Trophoblast cell (in vitro differentiated cells and primary cell): ENCODE measurements at regions not wholly inside any gene's neighbourhood (a gene's known extent, or its start where the extent isn't known, plus 50 kb on each side); places are given as distances from the start of the nearest gene placed in this dataset.

Source experiments
- DNase-seq, 2 donors: peaks; one replicate each; pipeline ENCODE4 v3.0.0-alpha.2; 2016
- H2AFZ ChIP-seq: 2 replicates; pipeline ENCODE4 v1.6.1; 2013; ENCODE audit warnings: low read length, moderate library complexity, mild to moderate bottlenecking; ENCODE audit not compliant: insufficient read depth, poor library complexity
- H2AK5ac ChIP-seq: 2 replicates; pipeline ENCODE4 v1.6.1; 2013; ENCODE audit warnings: mild to moderate bottlenecking, low read length
- H2BK120ac ChIP-seq: 2 replicates; pipeline ENCODE4 v1.6.1; 2013; ENCODE audit warnings: low read length, mild to moderate bottlenecking, moderate library complexity; ENCODE audit not compliant: insufficient read depth, poor library complexity
- H2BK12ac ChIP-seq: 2 replicates; pipeline ENCODE4 v1.6.1; 2013; ENCODE audit warnings: mild to moderate bottlenecking, low read length, moderate library complexity
- H2BK5ac ChIP-seq: 2 replicates; pipeline ENCODE4 v1.6.1; 2013; ENCODE audit warnings: low read length, low read depth, moderate library complexity, mild to moderate bottlenecking; ENCODE audit not compliant: poor library complexity
- H3K14ac ChIP-seq: 2 replicates; pipeline ENCODE4 v1.6.1; 2013; ENCODE audit warnings: mild to moderate bottlenecking, low read length
- H3K18ac ChIP-seq: 2 replicates; pipeline ENCODE4 v1.6.1; 2013; ENCODE audit warnings: mild to moderate bottlenecking, low read length
- H3K23ac ChIP-seq: 2 replicates; pipeline ENCODE4 v1.6.1; 2013; ENCODE audit warnings: low read length
- H3K27ac ChIP-seq: 2 replicates; pipeline ENCODE4 v1.5.1; 2013; ENCODE audit warnings: low read depth, mild to moderate bottlenecking, inconsistent platforms, low read length, moderate library complexity
- H3K27me3 ChIP-seq: 2 replicates; pipeline ENCODE4 v1.6.1; 2013; ENCODE audit warnings: inconsistent platforms, mild to moderate bottlenecking, low read length, moderate library complexity; ENCODE audit not compliant: insufficient read depth
- H3K36me3 ChIP-seq, 2 experiments: 1 replicate in 1 of 2; 2 replicates in 1 of 2; pipeline ENCODE4 v1.6.1; 2013; ENCODE audit warnings: low read length in 2 of 2, mild to moderate bottlenecking in 2 of 2, moderate library complexity in 1 of 2; ENCODE audit not compliant: insufficient read depth in 2 of 2, control insufficient read depth in 1 of 2
- H3K4ac ChIP-seq: 2 replicates; pipeline ENCODE4 v1.6.1; 2013; ENCODE audit warnings: low read depth, mild to moderate bottlenecking, low read length, moderate library complexity
- H3K4me1 ChIP-seq, 2 experiments: 1 replicate in 1 of 2; 2 replicates in 1 of 2; pipeline ENCODE4 v1.6.1; 2013; ENCODE audit warnings: low read length in 2 of 2, mild to moderate bottlenecking in 2 of 2, moderate library complexity in 1 of 2; ENCODE audit not compliant: insufficient read depth in 2 of 2, control insufficient read depth in 1 of 2
- H3K4me2 ChIP-seq: 2 replicates; pipeline ENCODE4 v1.6.1; 2013; ENCODE audit warnings: inconsistent platforms, mild to moderate bottlenecking, low read length, moderate library complexity
- H3K4me3 ChIP-seq: 2 replicates; pipeline ENCODE4 v1.5.1; 2013; ENCODE audit warnings: mild to moderate bottlenecking, low read depth, low read length, inconsistent platforms
- H3K79me1 ChIP-seq: one replicate; pipeline ENCODE4 v1.6.1; 2013; ENCODE audit warnings: low read length
- H3K79me2 ChIP-seq: 2 replicates; pipeline ENCODE4 v1.6.1; 2013; ENCODE audit warnings: low read length, mild to moderate bottlenecking; ENCODE audit not compliant: control insufficient read depth, insufficient read depth, poor library complexity
- H3K9ac ChIP-seq: 2 replicates; pipeline ENCODE4 v1.6.1; 2013; ENCODE audit warnings: mild to moderate bottlenecking, low read length
- H3K9me3 ChIP-seq: 2 replicates; pipeline ENCODE4 v1.6.1; 2013; ENCODE audit warnings: low read depth, mild to moderate bottlenecking, control low read depth, inconsistent platforms, low read length; ENCODE audit not compliant: insufficient read depth
- H4K12ac ChIP-seq: 2 replicates; pipeline ENCODE4 v1.6.1; 2013; ENCODE audit warnings: low read depth, mild to moderate bottlenecking, low read length, moderate library complexity
- H4K8ac ChIP-seq: 2 replicates; pipeline ENCODE4 v1.6.1; 2013; ENCODE audit warnings: low read depth, mild to moderate bottlenecking, low read length, moderate library complexity
- H4K91ac ChIP-seq: one replicate; pipeline ENCODE4 v1.6.1; 2013; ENCODE audit warnings: low read depth, mild to moderate bottlenecking, low read length, moderate library complexity
- WGBS: extraction: QIAGEN DNeasy Blood & Tissue Kit; methylation state at CpG from one replicate; pipeline ENCODE4 v1.1.7; 2013; ENCODE audit warnings: missing lambda C conversion rate; ENCODE audit not compliant: insufficient read length, insufficient coverage; ENCODE audit errors: extremely low coverage; 5-methylcytosine and 5-hydroxymethylcytosine counted together

- no peak overlapping the region for H3K4me2 ChIP-seq
- H4K12ac ChIP-seq, result no peak overlapping the region
- H3K23ac ChIP-seq, result no peak overlapping the region
- WGBS, result no CpG with 5 or more reads among the region's 4 CpGs
- H3K79me1 ChIP-seq, result no peaks in the 10 kb centered on the region
- no peaks in the 10 kb centered on the region for H3K36me3 ChIP-seq
- peaks cover 1% of the 10 kb centered on the region for H3K9me3 ChIP-seq
- no peak overlapping the region for H3K9ac ChIP-seq
- H2AK5ac ChIP-seq, result no peak overlapping the region
- H3K4me1 ChIP-seq, result no peaks in the 10 kb centered on the region
- no peak overlapping the region for H2BK12ac ChIP-seq
- H3K27ac ChIP-seq, result no peak overlapping the region
- H3K14ac ChIP-seq, result no peak overlapping the region
- H3K4me3 ChIP-seq, result no peak overlapping the region
- DNase-seq, result no peak
- H3K4ac ChIP-seq, result no peak overlapping the region
- H3K18ac ChIP-seq, result no peak overlapping the region
- H4K8ac ChIP-seq, result no peak overlapping the region
- H4K91ac ChIP-seq, result no peak overlapping the region
- H2BK120ac ChIP-seq, result no peak overlapping the region
- no peaks in the 10 kb centered on the region for H3K79me2 ChIP-seq
- H3K27me3 ChIP-seq, result no peaks in the 10 kb centered on the region
- H2BK5ac ChIP-seq, result no peak overlapping the region
- no peak overlapping the region for H2AFZ ChIP-seq
Observed at GRCh38 chr9:115643948-115644727, 509.5 kb upstream of the PAPPA start.

- Histone ChIP-seq H3K4me2 (no peak overlapping the region), H3K14ac (no peak overlapping the region), H2BK12ac (no peak overlapping the region), H3K27me3 (no peaks in the 10 kb centered on the region), H4K12ac (no peak overlapping the region), H2AK5ac (no peak overlapping the region), H4K91ac (no peak overlapping the region), H4K8ac (no peak overlapping the region), H3K79me2 (no peaks in the 10 kb centered on the region), H2BK5ac (no peak overlapping the region), H3K9me3 (peaks cover 1% of the 10 kb centered on the region), H3K27ac (no peak overlapping the region), H3K18ac (no peak overlapping the region), H3K79me1 (no peaks in the 10 kb centered on the region), H3K23ac (no peak overlapping the region), H2BK120ac (no peak overlapping the region), H3K9ac (no peak overlapping the region), H3K4me3 (no peak overlapping the region), H2AFZ (no peak overlapping the region), H3K4ac (no peak overlapping the region), H3K4me1 (peaks cover 0 to 2% of the 10 kb centered on the region in 2 experiments), H3K36me3 (no peaks in the 10 kb centered on the region)
- WGBS, result no CpG with 5 or more reads among the region's 9 CpGs
- peak; percentile 53 to 62 for DNase-seq
Observed at GRCh38 chr9:115649991-115650472, 503.6 kb upstream of the PAPPA start.

- no peaks in the 10 kb centered on the region for H3K27me3 ChIP-seq
- no peak overlapping the region for H2BK12ac ChIP-seq
- H3K18ac ChIP-seq, result no peak overlapping the region
- H2BK5ac ChIP-seq, result no peak overlapping the region
- H3K36me3 ChIP-seq, result no peaks in the 10 kb centered on the region
- no peak overlapping the region for H3K4me2 ChIP-seq
- H3K79me2 ChIP-seq, result no peaks in the 10 kb centered on the region
- no peak overlapping the region for H3K9ac ChIP-seq
- no peak overlapping the region for H4K91ac ChIP-seq
- DNase-seq, result peak; percentile 12 to 23
- no peak overlapping the region for H3K27ac ChIP-seq
- H4K8ac ChIP-seq, result no peak overlapping the region
- no peak overlapping the region for H4K12ac ChIP-seq
- H3K23ac ChIP-seq, result no peak overlapping the region
- peaks cover 0 to 2% of the 10 kb centered on the region in 2 experiments for H3K4me1 ChIP-seq
- H3K79me1 ChIP-seq, result no peaks in the 10 kb centered on the region
- no peak overlapping the region for H3K4me3 ChIP-seq
- no peak overlapping the region for H2AK5ac ChIP-seq
- no peak overlapping the region for H2BK120ac ChIP-seq
- H3K14ac ChIP-seq, result no peak overlapping the region
- H3K4ac ChIP-seq, result no peak overlapping the region
- H3K9me3 ChIP-seq, result peaks cover 1% of the 10 kb centered on the region
- H2AFZ ChIP-seq, result no peak overlapping the region
Observed at GRCh38 chr9:115650768-115651167, 502.8 kb upstream of the PAPPA start.

GRCh38 chr9:115651461-115651860 lies 502.1 kb upstream of the PAPPA start:
- Histone ChIP-seq H3K9me3 (peaks cover 1% of the 10 kb centered on the region), H2AFZ (no peak overlapping the region), H2BK12ac (no peak overlapping the region), H3K14ac (no peak overlapping the region), H4K12ac (no peak overlapping the region), H2BK120ac (no peak overlapping the region), H3K4ac (no peak overlapping the region), H4K91ac (no peak overlapping the region), H2AK5ac (no peak overlapping the region), H3K4me3 (no peak overlapping the region), H3K27me3 (no peaks in the 10 kb centered on the region), H3K9ac (no peak overlapping the region), H3K18ac (no peak overlapping the region), H3K36me3 (no peaks in the 10 kb centered on the region), H3K4me1 (peaks cover 0 to 2% of the 10 kb centered on the region in 2 experiments), H2BK5ac (no peak overlapping the region), H3K23ac (no peak overlapping the region), H4K8ac (no peak overlapping the region), H3K27ac (no peak overlapping the region), H3K79me2 (no peaks in the 10 kb centered on the region), H3K79me1 (no peaks in the 10 kb centered on the region), H3K4me2 (no peak overlapping the region)
- DNase-seq, result no peak
